Heart right ventricle (tissue), 16 donors: ENCODE measurements at regions not wholly inside any gene's neighbourhood (a gene's known extent, or its start where the extent isn't known, plus 50 kb on each side); places are given as distances from the start of the nearest gene placed in this dataset.

Experiments
- ATAC-seq, 8 donors: fragments of 200-7000 bp; cut with Tn5 transposase; one replicate each; pipeline ENCODE4 v1.9.1; 2020; ENCODE audit warnings: mild to moderate bottlenecking in 8 of 8, moderate library complexity in 8 of 8, moderate number of reproducible peaks in 1 of 8
- DNase-seq, 2 donors: peaks; one replicate each; pipeline ENCODE4 v3.0.0-alpha.2; 2020
- H3K27ac ChIP-seq, 10 donors: fragments of 200-600 bp; sonication (generic) in 2 of 10; one replicate each; pipeline versions ENCODE4 v1.5.0 to v1.8.0; 2020 to 2022; ENCODE audit warnings: mild to moderate bottlenecking in 3 of 10
- H3K27me3 ChIP-seq, 7 donors: fragments of 200-600 bp; one replicate each; pipeline ENCODE4 v1.8.0; 2021 to 2022; ENCODE audit warnings: mild to moderate bottlenecking in 2 of 7
- H3K36me3 ChIP-seq, 9 donors: fragments of 200-600 bp; sonication (generic) in 1 of 9; one replicate each; pipeline versions ENCODE4 v1.5.0 to v1.8.0; 2020 to 2022; ENCODE audit warnings: mild to moderate bottlenecking in 2 of 9
- H3K4me1 ChIP-seq, 9 donors: fragments of 200-600 bp; sonication (generic) in 1 of 9; one replicate each; pipeline versions ENCODE4 v1.5.0 to v1.8.0; 2020 to 2022; ENCODE audit warnings: mild to moderate bottlenecking in 4 of 9
- H3K4me3 ChIP-seq, 10 donors: fragments of 200-600 bp; sonication (generic) in 2 of 10; one replicate each; pipeline versions ENCODE4 v1.5.0 to v1.8.0; 2020 to 2022; ENCODE audit warnings: mild to moderate bottlenecking in 7 of 10, moderate library complexity in 2 of 10
- H3K9me3 ChIP-seq, 11 donors: fragments of 200-600 bp in 10 of 11; sonication (generic) in 2 of 11; one replicate each; pipeline versions ENCODE4 v1.5.0 to v1.8.0; 2013 to 2022; ENCODE audit warnings: mild to moderate bottlenecking in 2 of 11, control low read depth in 1 of 11, moderate library complexity in 1 of 11
- CTCF ChIP-seq, 9 donors: fragments of 200-600 bp; sonication (generic) in 2 of 9; IDR thresholded peaks; one replicate each; pipeline versions ENCODE4 v1.5.0 to v1.8.0; 2021 to 2022; ENCODE audit warnings: antibody characterized with exemption in 9 of 9, mild to moderate bottlenecking in 5 of 9, moderate library complexity in 1 of 9
- WGBS, 2 donors: extraction: QIAGEN DNeasy Blood & Tissue Kit; methylation state at CpG; one replicate each; pipeline ENCODE4 v1.1.7; 2013; ENCODE audit warnings: inconsistent platforms in 1 of 2; 5-methylcytosine and 5-hydroxymethylcytosine counted together
- intact Hi-C, 10 donors: fragments of 100-400 bp; cut with DNase I; formaldehyde crosslinking; loops; one replicate each; pipeline versions ENCODE4 v1.11.1 to v1.14.2; 2022
- donor health status: Arrhythmogenic right ventricular cardiomyopathy.
- donor health status: ischemic (EF 13 %, LVEDD 7.1; RV severe dilation, severe dysfunction).
- donor health status: healthy with polysubstance abuse.
- donor health status: DM: no; HTN: yes; CAD: no.
- donor health status: DM: no; HTN: no; CAD: no.
- donor health status: ischemic (EF 25% LVEDD 6.9; RV normal size, moderate dysfunction).
- donor health status: ischemic (EF 25% LVEDD 5.7; RV mildly dilated, moderate dysfunction).
- donor health status: healthy.
- donor health status: DM: yes; HTN: yes; CAD: no.
- donor health status: Ischemic cardiomyopathy.
- donor health status: ischemic (EF 35%, LVEDD 5.7; RV mildly dilated, moderate dysfunction).
- donor health status: nonischemic (EF 11% LVEDD 7.7; RV severe dilation, severe dysfunction).
- donor health status: DM: yes; HTN: yes; CAD: no.
- donor health status: PGD.
- donor health status: ischemic (EF 29% LVEDD 5.4; RV normal size, mild dysfunction).
- donor health status: nonischemic (EF 23%, LVEDD 6.1; RV moderate dilation, normal function).

- ATAC-seq (no peak), DNase-seq (no peak)
- 61 to 67% methylated on average over 1 of the region's 1 CpG for WGBS, 2 donors
- TF ChIP-seq CTCF (IDR thresholded peaks at IDR 0.05) = no peak
- no peaks in the 10 kb centered on the region for H3K4me1 ChIP-seq
- H3K27ac ChIP-seq = no peak overlapping the region
- no peaks in the 10 kb centered on the region for H3K36me3 ChIP-seq
- peaks cover 0 to 11% (median 0%) of the 10 kb centered on the region in 11 donors for H3K9me3 ChIP-seq
- H3K27me3 ChIP-seq = no peaks in the 10 kb centered on the region
- intact Hi-C loops = no loop called here
- H3K4me3 ChIP-seq = no peak overlapping the region
Observed at GRCh38 chr5:20224046-20224445, 236.0 kb upstream of the CDH18 start.

GRCh38 chr5:20223451-20223850 is 235.5 kb upstream of the CDH18 start:
- H3K9me3 ChIP-seq = peaks cover 0 to 11% (median 0%) of the 10 kb centered on the region in 11 donors
- no peak overlapping the region for H3K27ac ChIP-seq
- H3K36me3 ChIP-seq = no peaks in the 10 kb centered on the region
- no peaks in the 10 kb centered on the region for H3K4me1 ChIP-seq
- ATAC-seq = no peak
- intact Hi-C loops = no loop called here
- DNase-seq = no peak
- H3K27me3 ChIP-seq = no peaks in the 10 kb centered on the region
- no peak for TF ChIP-seq CTCF (IDR thresholded peaks at IDR 0.05)
- 27 to 30% methylated on average over 2 of the region's 2 CpGs for WGBS, 2 donors
- H3K4me3 ChIP-seq = no peak overlapping the region

GRCh38 chr5:20215257-20215656 is 227.3 kb upstream of the CDH18 start:
- Histone ChIP-seq H3K4me1 (no peaks in the 10 kb centered on the region), H3K27me3 (no peaks in the 10 kb centered on the region), H3K36me3 (no peaks in the 10 kb centered on the region), H3K9me3 (peaks cover 0 to 24% (median 0%) of the 10 kb centered on the region in 11 donors), H3K4me3 (no peak overlapping the region), H3K27ac (no peak overlapping the region)
- intact Hi-C loops = no loop called here
- DNase-seq = no peak
- TF ChIP-seq CTCF (IDR thresholded peaks at IDR 0.05) = no peak
- no peak for ATAC-seq
- 81 to 86% methylated on average over 1 of the region's 1 CpG for WGBS, 2 donors

GRCh38 chr5:20213803-20214202 is 225.8 kb upstream of the CDH18 start:
- no peaks in the 10 kb centered on the region for H3K4me1 ChIP-seq
- H3K4me3 ChIP-seq = no peak overlapping the region
- H3K27me3 ChIP-seq = no peaks in the 10 kb centered on the region
- DNase-seq = no peak
- no peaks in the 10 kb centered on the region for H3K36me3 ChIP-seq
- TF ChIP-seq CTCF (IDR thresholded peaks at IDR 0.05) = no peak
- intact Hi-C loops = no loop called here
- H3K27ac ChIP-seq = no peak overlapping the region
- H3K9me3 ChIP-seq = peaks cover 0 to 20% (median 0%) of the 10 kb centered on the region in 11 donors
- 74 to 79% methylated on average over 2 of the region's 2 CpGs for WGBS, 2 donors
- no peak for ATAC-seq

GRCh38 chr5:20212701-20213100 is 224.7 kb upstream of the CDH18 start:
- no peak for ATAC-seq

More at GRCh38 chr5:20212701-20213100, 224.7 kb upstream of the CDH18 start:
- Histone ChIP-seq H3K36me3 (no peaks in the 10 kb centered on the region), H3K9me3 (peaks cover 0 to 21% (median 0%) of the 10 kb centered on the region in 11 donors), H3K27ac (no peak overlapping the region), H3K4me3 (no peak overlapping the region), H3K27me3 (no peaks in the 10 kb centered on the region), H3K4me1 (no peaks in the 10 kb centered on the region)
- no peak for DNase-seq
- TF ChIP-seq CTCF (IDR thresholded peaks at IDR 0.05) = no peak
- intact Hi-C loops = no loop called here
